Retinal pigment epithelial cell (primary cell): ENCODE measurements at regions not wholly inside any gene's neighbourhood (a gene's known extent, or its start where the extent isn't known, plus 50 kb on each side); places are given as distances from the start of the nearest gene placed in this dataset.
"Not testable (repeated sequence)": the region's sequence is repeated elsewhere in the genome, so short reads cannot be mapped to it uniquely, and the experiment has no call there.

Experiments
- DNase-seq: peaks from one replicate; pipeline ENCODE4 v3.0.0-alpha.2; 2010; ENCODE audit warnings: low read depth
- H3K4me3 ChIP-seq: 2 replicates; pipeline ENCODE4 v1.5.1; 2011; ENCODE audit warnings: mild to moderate bottlenecking, low read length, control low read depth, moderate library complexity
- CTCF ChIP-seq: conservative IDR thresholded peaks from 2 replicates; pipeline ENCODE4 v1.5.1; 2011; ENCODE audit warnings: low read depth, low read length, control low read depth, inconsistent platforms

- TF ChIP-seq CTCF: no peak
- H3K4me3 ChIP-seq: no peak overlapping the region
- DNase-seq: no peak
Observed at GRCh38 chr2:184402381-184402780, 195.9 kb upstream of the ZNF804A start.

GRCh38 chr2:184407041-184407630 is 191.2 kb upstream of the ZNF804A start:
- not testable (repeated sequence) for DNase-seq, H3K4me3 ChIP-seq

GRCh38 chr2:184410160-184410559 is 188.2 kb upstream of the ZNF804A start:
- H3K4me3 ChIP-seq: no peak overlapping the region
- no peak for DNase-seq
- no peak for TF ChIP-seq CTCF

- DNase-seq: no peak
- H3K4me3 ChIP-seq: no peak overlapping the region
- TF ChIP-seq CTCF: no peak
Observed at GRCh38 chr2:184413221-184413620, 185.1 kb upstream of the ZNF804A start.

- TF ChIP-seq CTCF: no peak
- no peak overlapping the region for H3K4me3 ChIP-seq
- no peak for DNase-seq
Observed at GRCh38 chr2:184413671-184414229, 184.6 kb upstream of the ZNF804A start.

GRCh38 chr2:184416146-184416913 is 182.0 kb upstream of the ZNF804A start:
- DNase-seq: peak; percentile 59
- no peak for TF ChIP-seq CTCF
- H3K4me3 ChIP-seq: no peak overlapping the region

- no peak for DNase-seq
- no peak overlapping the region for H3K4me3 ChIP-seq
- TF ChIP-seq CTCF: no peak
Observed at GRCh38 chr2:184419744-184420143, 178.6 kb upstream of the ZNF804A start.

DNA sequence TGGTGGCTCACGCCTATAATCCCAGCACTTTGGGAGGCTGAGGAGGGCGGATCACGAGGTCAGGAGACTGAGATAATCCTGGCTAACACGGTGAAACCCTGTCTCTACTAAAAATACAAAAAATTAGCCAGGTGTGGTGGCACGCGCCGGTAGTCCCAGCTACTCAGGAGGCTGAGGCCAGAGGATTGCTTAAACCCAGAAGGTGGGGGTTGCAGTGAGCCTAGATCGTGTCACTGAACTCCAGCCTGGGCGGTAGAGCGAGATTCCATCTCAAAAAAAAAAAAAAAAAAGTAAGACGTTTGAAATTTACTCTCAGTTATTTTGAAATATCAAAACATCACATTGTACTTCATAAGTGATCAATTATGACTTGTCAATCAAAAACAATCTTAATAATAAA is 176.9 kb upstream of the ZNF804A start:
- not testable (repeated sequence) for H3K4me3 ChIP-seq, DNase-seq
